ENCODE measurements at regions not wholly inside any gene's neighbourhood (a gene's known extent, or its start where the extent isn't known, plus 50 kb on each side); places are given as distances from the start of the nearest gene placed in this dataset.

DNA sequence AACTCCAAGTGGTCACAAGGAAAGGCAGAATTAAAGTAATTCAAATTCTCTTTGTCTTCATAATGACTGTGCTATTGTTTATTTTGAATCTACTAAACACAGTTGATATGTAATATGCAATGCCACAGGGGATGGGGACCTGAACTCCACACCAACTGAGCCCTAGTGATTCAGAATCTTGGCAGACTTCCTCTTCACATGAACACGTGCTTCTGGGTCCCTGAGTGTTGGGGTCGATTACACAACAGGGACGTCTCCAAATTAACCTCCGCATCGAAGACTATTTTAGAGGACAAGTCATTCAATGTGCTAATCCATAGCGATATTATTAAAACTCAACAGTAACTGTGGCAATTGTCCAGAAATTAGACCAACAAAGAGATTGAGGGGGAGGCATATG, 95.3 kb upstream of the CARD11 start:
- no TSS peak for BruUV-seq (replicated peaks)
- H3K23ac ChIP-seq (ENCODE audit: low read depth, low read length) = no peak overlapping the region
- H3K9me1 ChIP-seq (ENCODE audit: insufficient read depth, low read length) = no peaks in the 10 kb centered on the region
- TF ChIP-seq CHD1 (IDR thresholded peaks at IDR 0.05; ENCODE audit: low read depth, low read length) (no peak), MXI1 (IDR thresholded peaks at IDR 0.05; ENCODE audit: borderline replicate concordance, low read depth, low read length) (no peak), MAZ (IDR thresholded peaks at IDR 0.05; ENCODE audit: borderline replicate concordance, low read depth, low read length) (no peak), BHLHE40 (IDR thresholded peaks at IDR 0.05; ENCODE audit: low read depth, low read length) (no peak), MAFK (IDR thresholded peaks at IDR 0.05; ENCODE audit: low read depth, low read length) (no peak), RAD21 (IDR thresholded peaks at IDR 0.05; ENCODE audit: low read length) (no peak), NFE2L2 (IDR thresholded peaks at IDR 0.05; ENCODE audit: low read depth, low read length) (no peak), SMC3 (IDR thresholded peaks at IDR 0.05; ENCODE audit: low read depth, low read length) (no peak), RFX5 (IDR thresholded peaks at IDR 0.05; ENCODE audit: low read depth, low read length) (no peak), POLR2A (IDR thresholded peaks at IDR 0.05; ENCODE audit: low read depth, low read length) (no peak), CEBPB (IDR thresholded peaks at IDR 0.05; ENCODE audit: low read depth, low read length) (no peak), RCOR1 (IDR thresholded peaks at IDR 0.05; ENCODE audit: insufficient replicate concordance, low read length) (no peak), FOS (IDR thresholded peaks at IDR 0.05; ENCODE audit: low read depth, low read length) (no peak)
- TF ChIP-seq, protein P1, sequence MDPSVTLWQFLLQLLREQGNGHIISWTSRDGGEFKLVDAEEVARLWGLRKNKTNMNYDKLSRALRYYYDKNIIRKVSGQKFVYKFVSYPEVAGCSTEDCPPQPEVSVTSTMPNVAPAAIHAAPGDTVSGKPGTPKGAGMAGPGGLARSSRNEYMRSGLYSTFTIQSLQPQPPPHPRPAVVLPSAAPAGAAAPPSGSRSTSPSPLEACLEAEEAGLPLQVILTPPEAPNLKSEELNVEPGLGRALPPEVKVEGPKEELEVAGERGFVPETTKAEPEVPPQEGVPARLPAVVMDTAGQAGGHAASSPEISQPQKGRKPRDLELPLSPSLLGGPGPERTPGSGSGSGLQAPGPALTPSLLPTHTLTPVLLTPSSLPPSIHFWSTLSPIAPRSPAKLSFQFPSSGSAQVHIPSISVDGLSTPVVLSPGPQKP (IDR thresholded peaks at IDR 0.05; ENCODE audit: borderline replicate concordance, low read depth, low read length) = no peak
- TF ChIP-seq, protein P2, sequence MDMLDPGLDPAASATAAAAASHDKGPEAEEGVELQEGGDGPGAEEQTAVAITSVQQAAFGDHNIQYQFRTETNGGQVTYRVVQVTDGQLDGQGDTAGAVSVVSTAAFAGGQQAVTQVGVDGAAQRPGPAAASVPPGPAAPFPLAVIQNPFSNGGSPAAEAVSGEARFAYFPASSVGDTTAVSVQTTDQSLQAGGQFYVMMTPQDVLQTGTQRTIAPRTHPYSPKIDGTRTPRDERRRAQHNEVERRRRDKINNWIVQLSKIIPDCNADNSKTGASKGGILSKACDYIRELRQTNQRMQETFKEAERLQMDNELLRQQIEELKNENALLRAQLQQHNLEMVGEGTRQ (IDR thresholded peaks at IDR 0.05; ENCODE audit: low read depth, low read length) = no peak
- TF ChIP-seq, protein P3, sequence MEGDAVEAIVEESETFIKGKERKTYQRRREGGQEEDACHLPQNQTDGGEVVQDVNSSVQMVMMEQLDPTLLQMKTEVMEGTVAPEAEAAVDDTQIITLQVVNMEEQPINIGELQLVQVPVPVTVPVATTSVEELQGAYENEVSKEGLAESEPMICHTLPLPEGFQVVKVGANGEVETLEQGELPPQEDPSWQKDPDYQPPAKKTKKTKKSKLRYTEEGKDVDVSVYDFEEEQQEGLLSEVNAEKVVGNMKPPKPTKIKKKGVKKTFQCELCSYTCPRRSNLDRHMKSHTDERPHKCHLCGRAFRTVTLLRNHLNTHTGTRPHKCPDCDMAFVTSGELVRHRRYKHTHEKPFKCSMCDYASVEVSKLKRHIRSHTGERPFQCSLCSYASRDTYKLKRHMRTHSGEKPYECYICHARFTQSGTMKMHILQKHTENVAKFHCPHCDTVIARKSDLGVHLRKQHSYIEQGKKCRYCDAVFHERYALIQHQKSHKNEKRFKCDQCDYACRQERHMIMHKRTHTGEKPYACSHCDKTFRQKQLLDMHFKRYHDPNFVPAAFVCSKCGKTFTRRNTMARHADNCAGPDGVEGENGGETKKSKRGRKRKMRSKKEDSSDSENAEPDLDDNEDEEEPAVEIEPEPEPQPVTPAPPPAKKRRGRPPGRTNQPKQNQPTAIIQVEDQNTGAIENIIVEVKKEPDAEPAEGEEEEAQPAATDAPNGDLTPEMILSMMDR (conservative IDR thresholded peaks at IDR 0.05; ENCODE audit: low read depth, low read length) = no peak
- H4K5ac ChIP-seq (ENCODE audit: low read depth, low read length) = no peak overlapping the region
- peaks cover 2% of the 10 kb centered on the region; the same call in 1 of the 2 replicates for H3K27me3 ChIP-seq (ENCODE audit: control insufficient read depth, insufficient read depth, low read length)
- no peak overlapping the region for H3K27ac ChIP-seq (ENCODE audit: insufficient read depth, low read length)
- ChIA-PET CTCF (no interaction called here), POLR2A (ENCODE audit: unreplicated experiment) (no interaction called here)
- H3K14ac ChIP-seq (replicated peaks; ENCODE audit: low read depth, low read length) = no peak overlapping the region
- H3K4me2 ChIP-seq (ENCODE audit: low read depth, low read length) = no peak overlapping the region
- H3K4ac ChIP-seq (ENCODE audit: low read depth, low read length) = no peak overlapping the region
- no peaks in the 10 kb centered on the region for H3K9me3 ChIP-seq (ENCODE audit: control insufficient read depth, insufficient read depth, low read length)
- H3K4me3 ChIP-seq (ENCODE audit: insufficient read depth, low read depth, low read length) = no peak overlapping the region
- no peak overlapping the region for H2AK5ac ChIP-seq (ENCODE audit: low read depth, low read length)
- no CpG with 5 or more reads among the region's 6 CpGs for WGBS, 2 experiments (ENCODE audit: extremely low coverage in 2 of 2, insufficient read length in 1 of 2)
- H2BK20ac ChIP-seq (ENCODE audit: low read depth, low read length) = no peak overlapping the region
- ATAC-seq (ENCODE audit: low read depth) = no peak
- H2BK15ac ChIP-seq (ENCODE audit: low read depth, low read length) = no peak overlapping the region
- H2BK120ac ChIP-seq (ENCODE audit: low read depth, low read length) = no peak overlapping the region
- no peak overlapping the region for H3K56ac ChIP-seq (ENCODE audit: extremely low read depth, insufficient read depth, low read length)
- no peak overlapping the region for H2AK9ac ChIP-seq (replicated peaks; ENCODE audit: low read depth, low read length, poor library complexity)
- no peaks in the 10 kb centered on the region for H3K79me1 ChIP-seq (ENCODE audit: low read depth in 1 of 2, low read length in 2 of 2)
- in situ Hi-C loops (cut with MboI; ENCODE audit: low sequenced_read_pairs) (no loop called here), dilution Hi-C loops (cut with HindIII; ENCODE audit: low sequenced_read_pairs, unreplicated experiment) (no loop called here), intact Hi-C loops (cut with micrococcal nuclease) (no loop called here)
- no peaks in the 10 kb centered on the region for H4K20me1 ChIP-seq (ENCODE audit: insufficient read depth, low read length)
- H3K9ac ChIP-seq (ENCODE audit: low read depth, low read length) = no peak overlapping the region
- no peaks in the 10 kb centered on the region for H3K36me3 ChIP-seq (ENCODE audit: control insufficient read depth, insufficient read depth, low read length)
- no peak overlapping the region for H4K8ac ChIP-seq (ENCODE audit: low read depth in 2 of 2, low read length in 2 of 2)
- H3K18ac ChIP-seq (ENCODE audit: low read depth, low read length) = no peak overlapping the region
- H2BK5ac ChIP-seq (ENCODE audit: low read depth, low read length, poor library complexity, severe bottlenecking) = no peak overlapping the region
- no peak overlapping the region for H4K91ac ChIP-seq (ENCODE audit: insufficient read depth, low read depth, low read length)
- no peak for DNase-seq
- H2AFZ ChIP-seq (replicated peaks; ENCODE audit: low read length, poor library complexity) = no peak overlapping the region
- no peaks in the 10 kb centered on the region for H3K4me1 ChIP-seq (ENCODE audit: control insufficient read depth, insufficient read depth, low read length)
